Muscle of leg (tissue), 3 donors: ENCODE measurements at regions not wholly inside any gene's neighbourhood (a gene's known extent, or its start where the extent isn't known, plus 50 kb on each side); places are given as distances from the start of the nearest gene placed in this dataset.

ENCODE experiments used
- DNase-seq: peaks from one replicate; pipeline ENCODE4 v3.0.0; 2013
- H3K27ac ChIP-seq: one replicate; pipeline ENCODE4 v1.5.1; 2013; ENCODE audit warnings: mild to moderate bottlenecking, low read length, control low read depth
- H3K27me3 ChIP-seq: one replicate; pipeline ENCODE4 v1.6.1; 2013; ENCODE audit warnings: low read length; ENCODE audit not compliant: control insufficient read depth, insufficient read depth
- H3K36me3 ChIP-seq: one replicate; pipeline ENCODE4 v1.6.1; 2013; ENCODE audit warnings: low read length; ENCODE audit not compliant: control insufficient read depth, insufficient read depth
- H3K4me1 ChIP-seq: one replicate; pipeline ENCODE4 v1.6.1; 2013; ENCODE audit warnings: low read length; ENCODE audit not compliant: control insufficient read depth, insufficient read depth
- H3K4me3 ChIP-seq: one replicate; pipeline ENCODE4 v1.5.1; 2013; ENCODE audit warnings: low read length, control low read depth
- H3K9me3 ChIP-seq: replicated peaks from 2 replicates; pipeline ENCODE4 v1.6.1; 2013; ENCODE audit warnings: low read depth, low read length; ENCODE audit not compliant: control insufficient read depth
- WGBS: methylation state at CpG from one replicate; pipeline ENCODE4 v1.1.5; 2013; ENCODE audit warnings: missing lambda C conversion rate; ENCODE audit not compliant: insufficient coverage; 5-methylcytosine and 5-hydroxymethylcytosine counted together

GRCh38 chr2:164323978-164324377, 297.3 kb downstream of the GRB14 start:
- Histone ChIP-seq H3K27me3 (no peaks in the 10 kb centered on the region), H3K9me3 (peaks cover 3% of the 10 kb centered on the region), H3K27ac (no peak overlapping the region), H3K36me3 (no peaks in the 10 kb centered on the region), H3K4me3 (no peak overlapping the region), H3K4me1 (no peaks in the 10 kb centered on the region)
- DNase-seq: no peak
- WGBS: no CpG with 5 or more reads among the region's 3 CpGs

GRCh38 chr2:164314148-164314547, 307.1 kb downstream of the GRB14 start:
- peak; percentile 62 for DNase-seq
- WGBS: 13% methylated on average over 3 of the region's 4 CpGs

DNA sequence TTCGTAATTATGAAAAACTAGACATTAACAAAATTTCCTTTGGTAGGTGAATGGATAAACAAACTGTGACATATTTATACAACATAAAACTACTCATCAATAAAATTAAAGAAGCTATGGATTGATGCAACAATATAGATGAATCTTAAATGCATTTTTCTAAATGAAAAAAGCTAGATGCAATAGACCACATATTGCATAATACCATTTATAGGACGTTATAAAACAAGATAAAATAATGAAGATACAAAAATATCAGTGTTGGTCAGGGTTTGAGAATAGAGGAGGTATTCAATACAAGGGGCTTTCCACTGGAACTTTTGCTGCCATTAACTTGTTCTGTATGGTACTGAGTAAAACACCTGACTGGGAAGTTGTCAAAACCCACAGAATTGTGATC, 314.4 kb downstream of the GRB14 start:
- no peaks in the 10 kb centered on the region for H3K4me1 ChIP-seq
- no peak overlapping the region for H3K4me3 ChIP-seq
- no peak overlapping the region for H3K27ac ChIP-seq
- no CpG with 5 or more reads among the region's 2 CpGs for WGBS
- DNase-seq: no peak
- no peaks in the 10 kb centered on the region for H3K9me3 ChIP-seq
- H3K27me3 ChIP-seq: no peaks in the 10 kb centered on the region
- H3K36me3 ChIP-seq: no peaks in the 10 kb centered on the region

More at GRCh38 chr2:164314148-164314547, 307.1 kb downstream of the GRB14 start:
- Histone ChIP-seq H3K27me3 (no peaks in the 10 kb centered on the region), H3K27ac (no peak overlapping the region), H3K36me3 (no peaks in the 10 kb centered on the region), H3K4me1 (no peaks in the 10 kb centered on the region), H3K4me3 (no peak overlapping the region), H3K9me3 (no peaks in the 10 kb centered on the region)

DNA sequence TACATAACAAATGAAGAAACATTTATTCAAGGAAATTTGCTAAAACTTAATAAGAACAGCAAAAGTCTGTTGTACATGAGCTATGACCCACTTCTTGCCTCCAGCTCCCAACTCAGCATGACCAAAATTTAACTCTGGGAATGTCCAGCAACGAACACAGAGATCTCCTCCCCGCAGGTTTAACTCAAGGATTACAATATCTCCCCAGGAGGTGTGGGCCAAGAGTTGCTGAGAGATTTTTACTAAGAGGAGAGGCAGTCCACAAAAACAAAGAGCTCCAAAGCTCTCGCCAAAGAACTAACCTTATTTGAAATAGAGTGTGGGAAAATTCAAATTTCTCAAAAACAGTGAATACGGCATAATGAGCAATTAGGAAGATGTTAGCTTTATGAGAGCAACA, 318.5 kb downstream of the GRB14 start:
- H3K27me3 ChIP-seq: no peaks in the 10 kb centered on the region
- H3K27ac ChIP-seq: no peak overlapping the region
- H3K36me3 ChIP-seq: no peaks in the 10 kb centered on the region
- H3K4me3 ChIP-seq: no peak overlapping the region
- H3K4me1 ChIP-seq: no peaks in the 10 kb centered on the region
- DNase-seq: no peak
- H3K9me3 ChIP-seq: no peaks in the 10 kb centered on the region
- no CpG with 5 or more reads among the region's 4 CpGs for WGBS

DNA sequence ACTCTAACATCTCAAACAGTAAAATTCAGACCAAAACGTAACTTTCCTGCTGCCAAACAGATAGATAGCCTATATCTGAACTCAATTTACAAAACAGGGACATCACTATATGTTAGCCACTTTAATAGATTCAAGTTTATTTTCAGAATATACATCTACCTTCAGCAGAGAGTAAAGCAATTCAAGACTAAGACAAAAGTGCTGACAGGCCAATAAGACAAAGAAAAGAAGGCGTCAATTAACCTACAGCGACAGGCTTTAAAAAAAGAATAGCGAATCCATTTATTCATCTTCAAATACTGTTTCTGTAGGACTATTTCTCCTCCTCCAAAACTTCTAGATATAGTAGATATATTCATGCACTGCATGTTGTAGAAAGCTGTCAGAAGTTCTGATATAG, 333.0 kb downstream of the GRB14 start:
- 67% methylated on average over 1 of the region's 4 CpGs for WGBS
- H3K4me1 ChIP-seq: no peaks in the 10 kb centered on the region

GRCh38 chr2:164287056-164287455, 334.2 kb downstream of the GRB14 start:
- Histone ChIP-seq H3K27ac (no peak overlapping the region), H3K4me3 (no peak overlapping the region), H3K4me1 (no peaks in the 10 kb centered on the region), H3K36me3 (no peaks in the 10 kb centered on the region), H3K27me3 (no peaks in the 10 kb centered on the region), H3K9me3 (no peaks in the 10 kb centered on the region)
- WGBS: no CpG with 5 or more reads among the region's 2 CpGs
- no peak for DNase-seq

More for the DNA sequence above, 333.0 kb downstream of the GRB14 start:
- no peaks in the 10 kb centered on the region for H3K9me3 ChIP-seq
- H3K27me3 ChIP-seq: no peaks in the 10 kb centered on the region
- DNase-seq: no peak
- H3K36me3 ChIP-seq: no peaks in the 10 kb centered on the region
- no peak overlapping the region for H3K4me3 ChIP-seq
- H3K27ac ChIP-seq: no peak overlapping the region

DNA sequence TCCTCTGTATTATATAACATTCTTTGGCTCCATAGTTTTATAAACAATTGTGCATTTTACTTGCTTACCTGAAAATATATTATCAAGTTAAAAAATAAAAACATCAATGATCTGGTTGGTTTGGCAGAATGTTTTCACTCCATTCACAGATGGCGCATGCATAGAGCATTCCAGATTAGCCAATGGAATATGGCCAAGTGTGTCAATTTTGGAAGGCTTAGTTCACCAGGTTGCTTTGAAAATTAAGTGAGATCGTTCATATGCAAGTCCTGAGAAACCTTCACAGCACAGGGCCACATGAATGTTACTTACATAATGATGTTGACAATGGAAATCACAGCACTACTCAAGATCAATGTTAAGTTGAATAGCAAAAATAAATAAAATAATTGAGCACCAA, 335.7 kb downstream of the GRB14 start:
- Histone ChIP-seq H3K4me1 (no peaks in the 10 kb centered on the region), H3K27ac (no peak overlapping the region), H3K4me3 (no peak overlapping the region), H3K36me3 (no peaks in the 10 kb centered on the region), H3K27me3 (no peaks in the 10 kb centered on the region), H3K9me3 (no peaks in the 10 kb centered on the region)
- no peak for DNase-seq
- 100% methylated on average over 1 of the region's 2 CpGs for WGBS

DNA sequence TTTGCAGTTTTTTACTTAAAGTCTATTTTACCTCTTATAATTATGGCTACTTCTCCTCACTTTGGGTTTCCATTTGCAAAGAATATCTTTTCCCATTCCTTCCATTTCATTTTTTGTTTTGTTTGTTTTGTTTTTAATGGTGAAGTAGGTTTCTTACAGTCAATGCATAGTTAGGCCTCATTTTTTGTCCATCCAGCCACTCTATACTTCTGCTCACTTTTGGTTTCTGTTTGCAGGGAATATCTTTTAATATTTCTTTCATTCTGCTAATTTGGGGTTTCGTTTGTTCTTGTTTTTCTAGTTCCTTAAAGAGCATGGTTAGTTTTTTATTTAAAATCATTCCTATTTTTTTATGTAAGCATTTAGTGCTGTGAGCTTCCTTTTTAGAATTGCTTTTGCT, 339.4 kb downstream of the GRB14 start:
- Histone ChIP-seq H3K27me3 (no peaks in the 10 kb centered on the region), H3K4me3 (no peak overlapping the region), H3K4me1 (no peaks in the 10 kb centered on the region), H3K27ac (no peak overlapping the region), H3K9me3 (no peaks in the 10 kb centered on the region), H3K36me3 (no peaks in the 10 kb centered on the region)
- no CpG with 5 or more reads among the region's 1 CpG for WGBS
- DNase-seq: no peak

GRCh38 chr2:164275659-164276058, 345.6 kb downstream of the GRB14 start:
- H3K36me3 ChIP-seq: no peaks in the 10 kb centered on the region
- no peak overlapping the region for H3K4me3 ChIP-seq
- H3K9me3 ChIP-seq: no peaks in the 10 kb centered on the region
- no peak for DNase-seq
- H3K4me1 ChIP-seq: no peaks in the 10 kb centered on the region
- no peaks in the 10 kb centered on the region for H3K27me3 ChIP-seq
- no peak overlapping the region for H3K27ac ChIP-seq

- DNase-seq: no peak
- no peaks in the 10 kb centered on the region for H3K27me3 ChIP-seq
- H3K36me3 ChIP-seq: no peaks in the 10 kb centered on the region
- H3K4me1 ChIP-seq: no peaks in the 10 kb centered on the region
- 94% methylated on average over 2 of the region's 2 CpGs for WGBS
- no peaks in the 10 kb centered on the region for H3K9me3 ChIP-seq
- no peak overlapping the region for H3K27ac ChIP-seq
- no peak overlapping the region for H3K4me3 ChIP-seq
Measured at GRCh38 chr2:164260506-164260905, 360.8 kb downstream of the GRB14 start.

DNA sequence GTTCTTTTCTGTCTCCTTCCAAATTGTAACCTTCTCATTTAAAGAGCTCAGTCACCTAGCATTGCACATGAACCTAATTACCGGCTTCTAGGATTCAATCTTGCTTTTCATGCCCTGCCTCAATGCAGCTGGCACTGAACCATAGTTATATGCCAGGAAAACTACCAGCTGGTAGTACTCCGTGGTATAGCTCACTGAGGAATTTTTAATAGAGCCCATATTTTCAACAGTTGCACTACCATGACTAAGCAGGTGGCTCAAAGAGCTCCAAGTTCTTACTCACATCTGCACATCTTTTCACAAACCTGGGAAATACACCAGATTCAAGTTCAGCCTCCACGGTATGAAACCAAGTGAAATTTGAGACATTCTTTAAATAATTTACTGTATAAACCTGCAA, 363.5 kb downstream of the GRB14 start:
- Histone ChIP-seq H3K4me1 (no peaks in the 10 kb centered on the region), H3K27me3 (no peaks in the 10 kb centered on the region), H3K36me3 (no peaks in the 10 kb centered on the region), H3K27ac (no peak overlapping the region), H3K9me3 (no peaks in the 10 kb centered on the region), H3K4me3 (no peak overlapping the region)
- 50% methylated on average over 2 of the region's 3 CpGs for WGBS
- DNase-seq: peak; percentile 22
